Gastroesophageal sphincter (tissue), 4 donors: ENCODE measurements at regions not wholly inside any gene's neighbourhood (a gene's known extent, or its start where the extent isn't known, plus 50 kb on each side); places are given as distances from the start of the nearest gene placed in this dataset.
A peak's percentile ranks its signal among the peaks of the same experiment; 100 is the strongest.

Experiments
- ATAC-seq: fragments of 150-250 bp; one replicate; pipeline ENCODE4 v1.9.1; 2016; ENCODE audit warnings: mild to moderate bottlenecking, moderate library complexity
- H3K27ac ChIP-seq, 4 donors: fragments of 200-600 bp; sonication (generic) in 3 of 4; 1 replicate in 3 of 4; 2 replicates in 1 of 4; pipeline ENCODE4 v1.5.1; 2016 to 2019
- H3K27me3 ChIP-seq: fragments of 200-600 bp; sonication (generic); one replicate; pipeline ENCODE4 v1.5.1; 2019
- H3K36me3 ChIP-seq, 2 donors: fragments of 200-600 bp; sonication (generic); one replicate each; pipeline ENCODE4 v1.5.1; 2019; ENCODE audit warnings: control low read depth in 1 of 2
- H3K4me1 ChIP-seq, 3 donors: fragments of 200-600 bp; sonication (generic); 1 replicate in 2 of 3; 2 replicates in 1 of 3; pipeline ENCODE4 v1.5.1; 2016 to 2019; ENCODE audit warnings: control low read depth in 2 of 3
- H3K4me3 ChIP-seq, 2 donors: fragments of 200-600 bp; sonication (generic); one replicate each; pipeline ENCODE4 v1.5.1; 2019; ENCODE audit warnings: mild to moderate bottlenecking in 1 of 2, moderate library complexity in 1 of 2
- H3K9me3 ChIP-seq, 3 donors: fragments of 200-600 bp; sonication (generic); one replicate each; pipeline ENCODE4 v1.5.1; 2017 to 2019; ENCODE audit warnings: control low read depth in 2 of 3
- EP300 ChIP-seq: sonication (generic); formaldehyde crosslinking; IDR thresholded peaks from one replicate; pipeline ENCODE4 v1.6.1; 2017; ENCODE audit warnings: antibody characterized with exemption, mild to moderate bottlenecking
- POLR2A ChIP-seq, 2 donors: fragments of 450-650 bp; IDR thresholded peaks; one replicate each; pipeline ENCODE4 v1.6.1; 2017; ENCODE audit warnings: antibody characterized with exemption in 2 of 2, mild to moderate bottlenecking in 2 of 2, moderate library complexity in 1 of 2
- POLR2AphosphoS5 ChIP-seq: sonication (generic); formaldehyde crosslinking; IDR thresholded peaks from one replicate; pipeline ENCODE4 v1.6.1; 2017; ENCODE audit warnings: antibody characterized with exemption
- WGBS, 2 donors: methylation state at CpG; one replicate each; pipeline ENCODE4 v1.1.5; 2018; ENCODE audit warnings: low coverage in 1 of 2; 5-methylcytosine and 5-hydroxymethylcytosine counted together
- TF ChIP-seq, protein P1 (sequence below), 4 experiments: fragments of 200-600 bp in 2 of 4; fragments of 450-650 bp in 2 of 4; sonication (generic) in 1 of 4; IDR thresholded peaks; one replicate each; pipeline ENCODE4 v1.5.1; 2017 to 2019; ENCODE audit warnings: antibody characterized with exemption in 4 of 4, mild to moderate bottlenecking in 2 of 4, moderate library complexity in 2 of 4

DNA sequence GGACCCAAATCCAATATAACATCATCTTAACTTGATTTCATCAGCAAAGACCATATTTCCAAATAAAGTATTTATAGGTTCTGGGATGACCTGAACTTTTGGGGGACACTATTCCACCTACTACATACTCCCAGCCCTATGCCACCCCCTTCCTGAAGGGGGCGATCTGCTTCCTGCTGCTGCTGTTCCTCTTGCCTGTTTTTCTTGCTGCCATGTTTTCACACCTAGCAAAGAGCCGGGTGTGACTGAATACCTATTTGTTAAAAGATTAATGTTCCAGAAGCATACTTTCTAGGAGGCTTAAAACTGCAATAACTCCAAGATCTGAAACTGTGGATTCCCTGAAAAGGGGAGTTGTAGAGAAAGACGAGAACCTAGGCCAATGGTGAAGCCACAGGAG lies 89.7 kb downstream of the ICOS start:
- ATAC-seq = no peak
- Histone ChIP-seq H3K9me3 (no peaks in the 10 kb centered on the region), H3K4me3 (no peak overlapping the region), H3K27ac (no peak overlapping the region), H3K27me3 (no peaks in the 10 kb centered on the region), H3K36me3 (no peaks in the 10 kb centered on the region), H3K4me1 (peaks cover 0 to 34% (median 5%) of the 10 kb centered on the region in 3 donors)
- no peak for TF ChIP-seq POLR2AphosphoS5
- TF ChIP-seq EP300 = no peak
- TF ChIP-seq, protein P1, sequence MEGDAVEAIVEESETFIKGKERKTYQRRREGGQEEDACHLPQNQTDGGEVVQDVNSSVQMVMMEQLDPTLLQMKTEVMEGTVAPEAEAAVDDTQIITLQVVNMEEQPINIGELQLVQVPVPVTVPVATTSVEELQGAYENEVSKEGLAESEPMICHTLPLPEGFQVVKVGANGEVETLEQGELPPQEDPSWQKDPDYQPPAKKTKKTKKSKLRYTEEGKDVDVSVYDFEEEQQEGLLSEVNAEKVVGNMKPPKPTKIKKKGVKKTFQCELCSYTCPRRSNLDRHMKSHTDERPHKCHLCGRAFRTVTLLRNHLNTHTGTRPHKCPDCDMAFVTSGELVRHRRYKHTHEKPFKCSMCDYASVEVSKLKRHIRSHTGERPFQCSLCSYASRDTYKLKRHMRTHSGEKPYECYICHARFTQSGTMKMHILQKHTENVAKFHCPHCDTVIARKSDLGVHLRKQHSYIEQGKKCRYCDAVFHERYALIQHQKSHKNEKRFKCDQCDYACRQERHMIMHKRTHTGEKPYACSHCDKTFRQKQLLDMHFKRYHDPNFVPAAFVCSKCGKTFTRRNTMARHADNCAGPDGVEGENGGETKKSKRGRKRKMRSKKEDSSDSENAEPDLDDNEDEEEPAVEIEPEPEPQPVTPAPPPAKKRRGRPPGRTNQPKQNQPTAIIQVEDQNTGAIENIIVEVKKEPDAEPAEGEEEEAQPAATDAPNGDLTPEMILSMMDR (IDR thresholded peaks at IDR 0.05) = no peak
- 62 to 85% methylated on average over 2 to 3 of the region's 3 CpGs for WGBS, 2 donors

DNA sequence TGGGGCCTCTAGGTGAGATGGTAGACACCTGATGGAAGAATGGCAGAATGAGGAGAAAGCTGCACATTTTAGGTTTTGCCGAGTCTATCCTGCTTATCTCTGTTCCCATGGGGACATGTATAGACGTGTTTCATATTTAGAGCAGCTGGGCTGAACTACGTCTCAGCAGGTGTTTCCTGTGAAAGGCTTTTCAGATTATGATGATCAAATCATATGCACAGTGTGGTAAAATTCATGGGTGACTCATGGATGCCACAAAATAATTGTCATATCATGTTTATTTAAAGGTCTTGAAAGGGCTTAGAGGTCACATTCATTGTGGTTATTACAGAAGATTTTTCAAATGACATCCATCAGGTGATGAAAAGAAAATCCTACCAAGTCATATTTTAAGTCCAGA lies 90.5 kb downstream of the ICOS start:
- no peaks in the 10 kb centered on the region for H3K36me3 ChIP-seq
- H3K4me3 ChIP-seq = no peak overlapping the region
- no peaks in the 10 kb centered on the region for H3K27me3 ChIP-seq
- peaks cover 0 to 37% (median 5%) of the 10 kb centered on the region in 3 donors for H3K4me1 ChIP-seq
- TF ChIP-seq, protein P1 (IDR thresholded peaks at IDR 0.05) = no peak
- TF ChIP-seq POLR2AphosphoS5 (no peak), POLR2A (IDR thresholded peaks at IDR 0.05) (no peak), EP300 (no peak)
- no peak overlapping the region for H3K27ac ChIP-seq
- H3K9me3 ChIP-seq = no peaks in the 10 kb centered on the region
- 67 to 92% methylated on average over 2 to 3 of the region's 3 CpGs for WGBS, 2 donors
- no peak for ATAC-seq

DNA sequence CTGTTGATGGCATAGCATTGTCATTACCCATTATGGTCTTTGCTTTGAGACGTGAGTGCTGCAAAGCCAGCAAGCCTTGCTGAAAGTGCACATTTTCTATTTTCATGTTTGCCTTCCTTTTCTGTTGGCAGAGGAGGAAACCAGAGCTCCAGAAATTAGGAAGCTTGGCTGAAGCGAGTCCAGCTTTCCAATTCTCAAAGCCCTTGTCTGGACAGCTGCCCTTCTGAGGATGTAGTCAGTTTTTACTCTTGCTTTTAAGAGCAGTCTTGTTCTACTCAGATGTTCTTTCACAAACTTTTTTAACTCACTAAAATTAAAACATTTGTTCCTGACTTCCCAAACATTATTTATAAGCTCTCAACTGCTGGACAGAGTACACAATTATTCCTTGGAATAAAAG lies 93.8 kb downstream of the ICOS start:
- TF ChIP-seq POLR2A (IDR thresholded peaks at IDR 0.05) (no peak), POLR2AphosphoS5 (peak; percentile 13)
- H3K27ac ChIP-seq = peak overlapping the region in 1 of 4 donors; percentile 24
- WGBS, 2 donors = 7 to 12% methylated on average over 2 of the region's 2 CpGs
- peaks cover 0 to 27% (median 0%) of the 10 kb centered on the region in 3 donors for H3K4me1 ChIP-seq
- no peaks in the 10 kb centered on the region for H3K36me3 ChIP-seq
- no peaks in the 10 kb centered on the region for H3K27me3 ChIP-seq
- ATAC-seq = no peak
- no peaks in the 10 kb centered on the region for H3K9me3 ChIP-seq
- no peak overlapping the region for H3K4me3 ChIP-seq

DNA sequence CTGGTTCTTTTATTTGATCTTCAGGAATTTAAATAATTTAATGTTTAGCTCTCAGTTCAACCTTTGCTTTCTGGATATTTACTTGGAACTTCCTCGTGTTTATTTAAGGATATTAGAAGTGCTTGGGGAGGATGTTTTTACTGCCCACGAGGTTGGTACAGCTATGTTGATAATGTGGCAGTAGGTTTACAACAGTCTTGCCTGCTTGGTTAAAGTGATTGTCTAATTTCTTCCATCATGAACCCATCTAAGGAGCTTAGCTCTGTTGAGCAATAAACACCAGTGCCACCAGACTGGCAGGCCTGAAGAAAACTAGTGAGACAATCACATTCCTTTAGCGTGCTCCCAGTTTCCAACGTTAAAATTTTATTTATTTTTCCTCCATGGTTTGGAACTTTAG lies 94.5 kb downstream of the ICOS start:
- Histone ChIP-seq H3K4me3 (no peak overlapping the region), H3K36me3 (no peaks in the 10 kb centered on the region), H3K27me3 (no peaks in the 10 kb centered on the region), H3K4me1 (peaks cover 0 to 25% (median 0%) of the 10 kb centered on the region in 3 donors), H3K27ac (no peak overlapping the region), H3K9me3 (no peaks in the 10 kb centered on the region)
- ATAC-seq = no peak
- WGBS, 2 donors = 15 to 29% methylated on average over 4 of the region's 4 CpGs
- TF ChIP-seq POLR2AphosphoS5 = peak; percentile 18
- TF ChIP-seq, protein P1 (IDR thresholded peaks at IDR 0.05) = no peak

DNA sequence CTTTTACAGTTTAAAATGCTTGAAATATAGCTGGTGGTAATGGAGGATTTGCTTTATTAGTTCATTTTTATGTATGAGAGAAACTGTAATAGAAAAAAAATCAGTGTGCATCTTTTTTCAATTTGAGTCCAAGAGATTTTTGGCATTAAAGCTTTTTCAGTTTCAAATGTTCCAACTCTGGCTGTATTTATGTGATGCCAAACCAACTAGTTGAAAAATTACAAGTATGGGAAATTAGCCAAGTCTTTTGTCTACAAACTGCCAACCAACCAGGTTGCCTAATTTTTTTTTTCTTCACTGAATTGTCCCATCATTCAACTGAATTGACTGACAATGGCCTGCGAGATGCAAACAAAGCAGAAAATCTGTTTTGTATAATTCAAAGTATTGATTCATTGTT lies 95.7 kb downstream of the ICOS start:
- Histone ChIP-seq H3K9me3 (no peaks in the 10 kb centered on the region), H3K4me3 (no peak overlapping the region), H3K4me1 (peaks cover 0 to 27% (median 0%) of the 10 kb centered on the region in 3 donors), H3K27me3 (no peaks in the 10 kb centered on the region), H3K36me3 (no peaks in the 10 kb centered on the region), H3K27ac (no peak overlapping the region)
- TF ChIP-seq EP300 (no peak), POLR2A (IDR thresholded peaks at IDR 0.05) (no peak)
- TF ChIP-seq, protein P1 (IDR thresholded peaks at IDR 0.05) = no peak
- WGBS, 2 donors = 79 to 80% methylated on average over 1 of the region's 1 CpG
- ATAC-seq = no peak
